SK-N-MC (cell line): ENCODE measurements at regions not wholly inside any gene's neighbourhood (a gene's known extent, or its start where the extent isn't known, plus 50 kb on each side); places are given as distances from the start of the nearest gene placed in this dataset.
"Not testable (repeated sequence)": the region's sequence is repeated elsewhere in the genome, so short reads cannot be mapped to it uniquely, and the experiment has no call there.

Experiments used
- DNase-seq: peaks from one replicate; pipeline ENCODE4 v3.0.0-alpha.2; 2011; ENCODE audit warnings: low read depth, low spot score
- H3K27ac ChIP-seq: fragments of 200-600 bp; sonication (generic); 2 replicates; pipeline ENCODE4 v1.5.1; 2016; ENCODE audit warnings: mixed run types
- H3K36me3 ChIP-seq: fragments of 200-600 bp; sonication (generic); 2 replicates; pipeline ENCODE4 v1.6.1; 2017; ENCODE audit warnings: antibody characterized with exemption, low read length, mixed read lengths; ENCODE audit not compliant: insufficient read depth
- H3K4me3 ChIP-seq: fragments of 200-600 bp; sonication (generic); 2 replicates; pipeline ENCODE4 v1.5.1; 2016
- H3K9ac ChIP-seq: fragments of 200-600 bp; sonication (generic); 2 replicates; pipeline ENCODE4 v1.8.0; 2017; ENCODE audit warnings: mixed run types, mixed read lengths; ENCODE audit not compliant: insufficient read length
- H3K9me3 ChIP-seq: fragments of 200-600 bp; sonication (generic); 2 replicates; pipeline ENCODE4 v1.6.1; 2017; ENCODE audit warnings: low read depth, mild to moderate bottlenecking, antibody characterized with exemption, low read length, moderate library complexity, mixed read lengths
- EZH2 ChIP-seq: fragments of 200-600 bp; sonication (generic); IDR thresholded peaks from one replicate; pipeline ENCODE4 v1.6.1; 2017; ENCODE audit warnings: antibody characterized with exemption
- FOXP2 ChIP-seq: optimal IDR thresholded peaks from 2 replicates; pipeline ENCODE3; 2011; ENCODE audit warnings: mild to moderate bottlenecking, moderate library complexity; ENCODE audit not compliant: insufficient read depth; ENCODE audit errors: extremely low read length, control extremely low read depth
- POLR2AphosphoS5 ChIP-seq: IDR thresholded peaks from 2 replicates; pipeline ENCODE4 v1.6.1; 2012; ENCODE audit warnings: mild to moderate bottlenecking, low read depth, low read length, borderline replicate concordance

GRCh38 chr10:120041807-120042559 lies 149.5 kb downstream of the SEC23IP start:
- H3K4me3 ChIP-seq = no peak overlapping the region
- TF ChIP-seq POLR2AphosphoS5 (no peak), FOXP2 (no peak), EZH2 (no peak)
- DNase-seq = no peak
- H3K9me3 ChIP-seq = no peaks in the 10 kb centered on the region
- H3K9ac ChIP-seq = no peak overlapping the region
- no peak overlapping the region for H3K27ac ChIP-seq
- H3K36me3 ChIP-seq = no peaks in the 10 kb centered on the region

GRCh38 chr10:120042705-120043104 lies 150.2 kb downstream of the SEC23IP start:
- no peaks in the 10 kb centered on the region for H3K9me3 ChIP-seq
- H3K9ac ChIP-seq = no peak overlapping the region
- DNase-seq = no peak
- no peaks in the 10 kb centered on the region for H3K36me3 ChIP-seq
- no peak overlapping the region for H3K27ac ChIP-seq
- TF ChIP-seq FOXP2 (no peak), EZH2 (no peak), POLR2AphosphoS5 (no peak)
- no peak overlapping the region for H3K4me3 ChIP-seq

GRCh38 chr10:120047373-120047772 lies 154.8 kb downstream of the SEC23IP start:
- H3K36me3 ChIP-seq, H3K9me3 ChIP-seq, DNase-seq, H3K4me3 ChIP-seq, H3K27ac ChIP-seq, H3K9ac ChIP-seq: not testable (repeated sequence)

- H3K36me3 ChIP-seq = no peaks in the 10 kb centered on the region
- no peak overlapping the region for H3K9ac ChIP-seq
- no peak overlapping the region for H3K4me3 ChIP-seq
- TF ChIP-seq POLR2AphosphoS5 (no peak), FOXP2 (no peak), EZH2 (no peak)
- H3K9me3 ChIP-seq = no peaks in the 10 kb centered on the region
- H3K27ac ChIP-seq = no peak overlapping the region
- no peak for DNase-seq
Observed at GRCh38 chr10:120047926-120048325, 155.4 kb downstream of the SEC23IP start.

- Histone ChIP-seq H3K36me3 (no peaks in the 10 kb centered on the region), H3K9ac (no peak overlapping the region), H3K4me3 (no peak overlapping the region), H3K9me3 (no peaks in the 10 kb centered on the region), H3K27ac (no peak overlapping the region)
- no peak for DNase-seq
- TF ChIP-seq EZH2 (no peak), FOXP2 (no peak), POLR2AphosphoS5 (no peak)
Observed at GRCh38 chr10:120048391-120048790, 155.9 kb downstream of the SEC23IP start.

GRCh38 chr10:120051671-120052070 lies 159.1 kb downstream of the SEC23IP start:
- Histone ChIP-seq H3K36me3 (no peaks in the 10 kb centered on the region), H3K27ac (no peak overlapping the region), H3K4me3 (no peak overlapping the region), H3K9ac (no peak overlapping the region), H3K9me3 (no peaks in the 10 kb centered on the region)
- no peak for DNase-seq
- TF ChIP-seq EZH2 = no peak
- TF ChIP-seq FOXP2 = no peak
- TF ChIP-seq POLR2AphosphoS5 = no peak

- Histone ChIP-seq H3K9me3 (no peaks in the 10 kb centered on the region), H3K4me3 (no peak overlapping the region), H3K36me3 (no peaks in the 10 kb centered on the region), H3K9ac (no peak overlapping the region), H3K27ac (no peak overlapping the region)
- TF ChIP-seq POLR2AphosphoS5 (no peak), EZH2 (no peak), FOXP2 (no peak)
- DNase-seq = no peak
Observed at GRCh38 chr10:120052964-120053702, 160.6 kb downstream of the SEC23IP start.

- not testable (repeated sequence) for H3K9me3 ChIP-seq, H3K27ac ChIP-seq
Observed at GRCh38 chr10:120059790-120060189, 167.3 kb downstream of the SEC23IP start.

GRCh38 chr10:120067427-120067826 lies 174.9 kb downstream of the SEC23IP start:
- Histone ChIP-seq H3K9me3 (no peaks in the 10 kb centered on the region), H3K4me3 (no peak overlapping the region), H3K27ac (no peak overlapping the region), H3K36me3 (no peaks in the 10 kb centered on the region), H3K9ac (no peak overlapping the region)
- TF ChIP-seq FOXP2 (no peak), EZH2 (no peak), POLR2AphosphoS5 (no peak)
- DNase-seq = no peak

More at GRCh38 chr10:120059790-120060189, 167.3 kb downstream of the SEC23IP start:
- not testable (repeated sequence) for DNase-seq, H3K4me3 ChIP-seq, H3K36me3 ChIP-seq, H3K9ac ChIP-seq
